ENCODE measurements at regions not wholly inside any gene's neighbourhood (a gene's known extent, or its start where the extent isn't known, plus 50 kb on each side); places are given as distances from the start of the nearest gene placed in this dataset.

DNA sequence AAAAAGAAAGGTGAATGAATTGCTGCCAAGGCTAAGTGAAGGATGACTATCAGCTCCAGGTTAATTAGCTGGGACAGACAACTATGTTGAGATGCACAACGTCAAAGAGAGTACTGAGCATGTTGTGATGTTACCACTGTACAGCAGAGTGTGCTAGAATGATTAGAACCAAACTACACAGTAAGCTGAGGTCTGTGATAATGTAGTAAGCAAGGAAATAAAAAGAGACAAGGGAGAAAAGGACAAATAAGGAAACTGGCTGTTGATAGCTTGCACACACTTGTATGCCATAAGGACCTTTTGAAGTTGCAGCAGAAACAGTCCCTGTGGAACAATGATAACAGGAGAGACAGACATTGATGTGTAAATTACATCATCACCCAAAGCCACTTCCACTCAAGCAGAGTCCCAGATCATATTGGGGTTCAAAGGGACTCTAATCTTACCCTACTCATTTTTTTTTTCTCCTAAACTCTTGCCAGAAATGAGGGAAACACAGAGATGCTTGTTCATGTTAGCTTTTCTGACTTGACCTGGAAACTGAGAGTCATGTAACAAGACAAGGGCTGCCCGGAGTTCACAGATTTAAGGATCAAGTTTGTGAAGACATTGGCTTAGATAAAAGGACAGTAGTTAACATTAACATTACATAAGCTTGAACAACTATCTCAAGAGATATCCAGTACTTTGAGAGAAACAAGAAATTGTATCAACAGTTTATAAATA is 189.9 kb downstream of the CENPW start:
- Histone ChIP-seq H3K9me3 (ENCODE audit: control insufficient read depth, low read length) (no peaks in the 10 kb centered on the region), H3K4me3 (ENCODE audit: low read length) (no peak overlapping the region), H3K27ac (ENCODE audit: low read length) (no peak overlapping the region), H3K27me3 (ENCODE audit: control insufficient read depth, insufficient read depth) (no peaks in the 10 kb centered on the region), H3K4me1 (ENCODE audit: control insufficient read depth, insufficient read depth, low read length) (no peaks in the 10 kb centered on the region)
- ATAC-seq (peak; percentile 42 to 66), DNase-seq (no peak)
- 41% methylated on average over 2 of the region's 2 CpGs for WGBS
- intact Hi-C loops (cut with DNase I), result no loop called here

DNA sequence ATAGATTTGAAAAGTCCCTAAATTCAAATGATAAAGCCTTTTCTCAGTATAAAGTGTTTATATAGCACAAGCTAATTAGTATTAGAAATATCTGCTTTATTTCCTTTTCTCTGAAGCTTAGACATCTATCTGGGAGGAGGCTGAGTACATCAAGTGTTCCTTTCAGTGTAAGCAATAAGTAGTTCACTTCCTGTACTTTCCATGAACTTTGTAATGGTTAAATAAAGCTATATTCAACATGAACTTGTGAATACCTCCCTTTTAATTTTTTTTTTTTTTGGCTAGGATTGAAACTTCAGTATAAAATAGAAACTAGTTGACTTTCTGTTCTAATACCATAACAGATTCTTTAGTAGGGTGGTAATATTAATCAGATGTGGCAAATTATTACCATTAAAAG is 190.9 kb downstream of the CENPW start:
- intact Hi-C loops (cut with DNase I), result no loop called here
- Histone ChIP-seq H3K27me3 (ENCODE audit: control insufficient read depth, insufficient read depth) (no peaks in the 10 kb centered on the region), H3K4me3 (ENCODE audit: low read length) (no peak overlapping the region), H3K27ac (ENCODE audit: low read length) (no peak overlapping the region), H3K4me1 (ENCODE audit: control insufficient read depth, insufficient read depth, low read length) (no peaks in the 10 kb centered on the region), H3K9me3 (ENCODE audit: control insufficient read depth, low read length) (no peaks in the 10 kb centered on the region)
- DNase-seq, result no peak
- no peak for ATAC-seq

- H3K27me3 ChIP-seq (ENCODE audit: control insufficient read depth, insufficient read depth), result no peaks in the 10 kb centered on the region
- no peak overlapping the region for H3K27ac ChIP-seq (ENCODE audit: low read length)
- H3K4me1 ChIP-seq (ENCODE audit: control insufficient read depth, insufficient read depth, low read length), result no peaks in the 10 kb centered on the region
- intact Hi-C loops (cut with DNase I), result no loop called here
- H3K9me3 ChIP-seq (ENCODE audit: control insufficient read depth, low read length), result no peaks in the 10 kb centered on the region
- DNase-seq (no peak), ATAC-seq (no peak)
- no peak overlapping the region for H3K4me3 ChIP-seq (ENCODE audit: low read length)
Measured at GRCh38 chr6:126531286-126531685, 191.4 kb downstream of the CENPW start.

- no peaks in the 10 kb centered on the region for H3K4me1 ChIP-seq (ENCODE audit: control insufficient read depth, insufficient read depth, low read length)
- intact Hi-C loops (cut with DNase I), result no loop called here
- no peak for ATAC-seq
Measured at GRCh38 chr6:126531840-126532239, 191.9 kb downstream of the CENPW start.

DNA sequence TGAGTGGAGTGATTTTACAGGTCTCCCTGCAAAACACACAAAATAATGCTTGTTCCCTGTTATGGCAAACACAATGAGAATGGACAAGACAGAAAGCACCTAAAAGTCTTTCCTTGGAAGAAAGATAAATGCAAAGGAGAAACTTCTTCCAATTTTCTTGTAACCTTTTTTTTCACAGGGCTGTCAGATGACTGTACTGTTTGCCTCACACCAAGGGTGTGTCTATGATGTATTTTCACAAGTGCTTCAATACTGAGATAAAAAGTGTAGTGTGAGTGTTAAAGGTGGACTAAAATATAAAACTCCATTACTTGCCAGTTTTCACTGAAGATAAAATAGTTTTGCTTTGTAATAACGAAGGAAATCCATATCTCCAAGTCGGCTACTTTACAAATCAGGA is 194.5 kb downstream of the CENPW start:
- Histone ChIP-seq H3K27me3 (ENCODE audit: control insufficient read depth, insufficient read depth) (no peaks in the 10 kb centered on the region), H3K4me1 (ENCODE audit: control insufficient read depth, insufficient read depth, low read length) (no peaks in the 10 kb centered on the region), H3K27ac (ENCODE audit: low read length) (no peak overlapping the region), H3K9me3 (ENCODE audit: control insufficient read depth, low read length) (no peaks in the 10 kb centered on the region), H3K4me3 (ENCODE audit: low read length) (no peak overlapping the region)
- no peak for DNase-seq
- 22% methylated on average over 2 of the region's 2 CpGs for WGBS
- no peak for ATAC-seq
- intact Hi-C loops (cut with DNase I), result no loop called here

More at GRCh38 chr6:126531840-126532239, 191.9 kb downstream of the CENPW start:
- no peak overlapping the region for H3K4me3 ChIP-seq (ENCODE audit: low read length)
- 76% methylated on average over 1 of the region's 1 CpG for WGBS
- no peaks in the 10 kb centered on the region for H3K27me3 ChIP-seq (ENCODE audit: control insufficient read depth, insufficient read depth)
- H3K9me3 ChIP-seq (ENCODE audit: control insufficient read depth, low read length), result no peaks in the 10 kb centered on the region
- H3K27ac ChIP-seq (ENCODE audit: low read length), result no peak overlapping the region
- DNase-seq, result no peak

DNA sequence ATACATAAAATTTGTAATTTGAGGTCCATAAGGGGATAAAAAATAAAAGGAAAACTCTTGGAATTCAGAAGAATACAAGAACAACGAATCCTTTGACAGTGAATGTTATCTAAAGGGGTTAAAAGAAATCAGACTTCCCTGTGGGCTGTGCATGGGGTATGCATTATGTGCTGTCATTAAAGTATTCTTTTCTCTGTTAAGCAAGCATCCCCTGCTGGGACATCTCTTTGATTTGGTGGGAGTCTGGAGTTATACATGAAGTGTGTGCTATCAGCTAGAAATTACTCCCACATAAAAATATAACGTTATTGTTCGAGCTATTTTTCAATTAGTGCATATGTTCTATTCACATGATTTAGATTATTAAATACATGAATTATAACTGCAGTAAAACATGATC is 195.2 kb downstream of the CENPW start:
- DNase-seq (no peak), ATAC-seq (no peak)
- 64% methylated on average over 3 of the region's 3 CpGs for WGBS
- Histone ChIP-seq H3K27ac (ENCODE audit: low read length) (no peak overlapping the region), H3K27me3 (ENCODE audit: control insufficient read depth, insufficient read depth) (no peaks in the 10 kb centered on the region), H3K9me3 (ENCODE audit: control insufficient read depth, low read length) (no peaks in the 10 kb centered on the region), H3K4me3 (ENCODE audit: low read length) (no peak overlapping the region), H3K4me1 (ENCODE audit: control insufficient read depth, insufficient read depth, low read length) (no peaks in the 10 kb centered on the region)
- intact Hi-C loops (cut with DNase I), result no loop called here

DNA sequence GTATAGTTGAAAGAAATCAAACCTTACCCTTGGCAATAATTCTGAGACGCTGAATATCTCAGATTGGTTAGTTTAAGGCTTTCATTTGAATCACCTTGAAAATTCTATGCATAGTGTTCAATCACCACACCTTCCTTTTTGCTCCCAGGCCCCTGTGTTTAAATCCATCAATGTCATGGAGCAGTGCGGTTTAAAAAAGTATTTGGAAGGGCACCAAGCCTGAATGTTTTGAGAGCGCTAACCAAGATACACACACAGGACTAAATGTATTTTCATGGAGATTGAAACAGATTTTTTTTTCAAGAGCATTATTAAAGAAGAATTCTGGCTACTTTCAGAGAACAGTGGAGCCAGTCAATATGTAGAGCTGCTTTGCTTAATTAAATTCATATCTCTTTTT is 195.7 kb downstream of the CENPW start:
- intact Hi-C loops (cut with DNase I), result no loop called here
- WGBS, result 60% methylated on average over 3 of the region's 3 CpGs

DNA sequence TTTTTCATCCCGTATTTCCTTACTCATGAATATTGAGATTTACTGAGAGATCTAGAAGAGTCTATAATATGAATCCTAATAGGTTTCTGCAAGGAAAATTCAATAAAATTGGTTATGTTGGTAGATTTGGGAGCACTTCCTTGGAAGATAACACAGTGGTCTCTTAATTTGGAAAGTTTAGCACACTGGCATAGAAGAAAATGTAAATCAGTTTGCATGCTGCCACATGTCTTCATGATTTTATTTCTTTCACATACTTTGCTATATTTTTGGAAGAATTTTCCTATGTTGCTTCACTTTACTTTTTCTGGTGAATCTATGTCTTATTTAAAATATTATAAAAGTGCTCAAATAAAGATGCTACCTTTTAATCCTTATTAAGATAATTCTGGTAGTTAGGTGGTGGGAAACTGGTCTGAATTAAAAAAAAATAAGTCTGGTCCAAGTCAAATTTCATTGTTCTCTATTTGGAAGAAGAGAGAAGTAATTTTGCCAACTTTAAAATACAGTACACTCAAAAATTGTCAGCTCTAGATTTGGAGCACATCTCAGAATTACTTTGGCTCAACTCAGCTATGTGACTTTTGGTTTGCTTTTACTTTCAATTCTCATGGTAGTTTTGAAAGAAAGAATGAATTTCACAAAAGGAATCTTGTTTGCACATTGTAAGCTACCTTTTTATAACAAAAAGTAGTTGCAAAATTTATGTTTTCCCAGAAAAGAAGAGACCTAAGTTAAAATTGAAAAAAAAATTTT is 197.3 kb downstream of the CENPW start:
- H3K27me3 ChIP-seq (ENCODE audit: control insufficient read depth, insufficient read depth), result no peaks in the 10 kb centered on the region
- DNase-seq (no peak), ATAC-seq (no peak)
- no peak overlapping the region for H3K27ac ChIP-seq (ENCODE audit: low read length)
- no peaks in the 10 kb centered on the region for H3K4me1 ChIP-seq (ENCODE audit: control insufficient read depth, insufficient read depth, low read length)
- intact Hi-C loops (cut with DNase I), result no loop called here
- WGBS, result 80% methylated on average over 1 of the region's 1 CpG
- no peaks in the 10 kb centered on the region for H3K9me3 ChIP-seq (ENCODE audit: control insufficient read depth, low read length)
- H3K4me3 ChIP-seq (ENCODE audit: low read length), result no peak overlapping the region

More for the DNA sequence above, 195.7 kb downstream of the CENPW start:
- no peak for ATAC-seq
- no peak for DNase-seq
- H3K4me1 ChIP-seq (ENCODE audit: control insufficient read depth, insufficient read depth, low read length), result no peaks in the 10 kb centered on the region
- H3K9me3 ChIP-seq (ENCODE audit: control insufficient read depth, low read length), result no peaks in the 10 kb centered on the region
- no peak overlapping the region for H3K27ac ChIP-seq (ENCODE audit: low read length)
- H3K27me3 ChIP-seq (ENCODE audit: control insufficient read depth, insufficient read depth), result no peaks in the 10 kb centered on the region
- H3K4me3 ChIP-seq (ENCODE audit: low read length), result no peak overlapping the region

GRCh38 chr6:126539022-126539421 is 199.1 kb downstream of the CENPW start:
- ATAC-seq (no peak), DNase-seq (no peak)
- Histone ChIP-seq H3K4me1 (ENCODE audit: control insufficient read depth, insufficient read depth, low read length) (no peaks in the 10 kb centered on the region), H3K27ac (ENCODE audit: low read length) (no peak overlapping the region), H3K4me3 (ENCODE audit: low read length) (no peak overlapping the region), H3K27me3 (ENCODE audit: control insufficient read depth, insufficient read depth) (no peaks in the 10 kb centered on the region), H3K9me3 (ENCODE audit: control insufficient read depth, low read length) (no peaks in the 10 kb centered on the region)
- intact Hi-C loops (cut with DNase I), result no loop called here

- Histone ChIP-seq H3K27ac (ENCODE audit: low read length) (no peak overlapping the region), H3K4me3 (ENCODE audit: low read length) (no peak overlapping the region), H3K27me3 (ENCODE audit: control insufficient read depth, insufficient read depth) (no peaks in the 10 kb centered on the region), H3K9me3 (ENCODE audit: control insufficient read depth, low read length) (no peaks in the 10 kb centered on the region), H3K4me1 (ENCODE audit: control insufficient read depth, insufficient read depth, low read length) (no peaks in the 10 kb centered on the region)
- ATAC-seq, result no peak
- no peak for DNase-seq
- intact Hi-C loops (cut with DNase I), result no loop called here
Measured at GRCh38 chr6:126540161-126540560, 200.2 kb downstream of the CENPW start.

DNA sequence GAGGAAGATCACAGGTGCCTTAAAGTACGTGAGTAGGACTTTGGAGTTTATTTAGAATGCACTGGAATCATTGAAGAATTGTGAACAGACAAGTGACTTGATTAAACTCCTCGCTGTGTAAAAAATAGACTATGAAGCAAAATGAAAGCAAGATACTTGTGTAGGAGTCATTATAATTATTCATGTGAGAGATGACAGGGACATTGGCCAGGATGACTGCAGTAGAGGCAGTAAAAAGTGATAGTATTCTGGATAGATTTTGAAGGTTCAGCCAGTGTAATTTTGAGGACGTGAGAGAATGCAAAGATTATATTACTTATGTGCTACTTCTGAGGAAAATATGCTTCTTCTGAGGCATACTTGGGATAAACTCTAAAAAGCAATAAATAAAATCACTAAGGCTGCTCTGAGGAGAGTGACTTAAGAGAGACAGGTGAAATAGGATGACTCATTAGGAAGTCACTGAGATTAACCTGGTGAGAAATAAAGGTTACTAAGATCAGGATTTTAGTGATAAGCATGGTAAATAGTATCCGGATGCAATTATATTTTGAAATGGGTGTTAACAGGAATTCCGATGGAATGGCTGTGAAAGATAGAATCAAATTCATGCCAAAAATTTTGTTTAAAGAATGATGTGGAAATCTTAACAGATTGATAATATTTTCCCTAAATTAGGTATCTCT is 202.0 kb downstream of the CENPW start:
- DNase-seq (no peak), ATAC-seq (no peak)
- Histone ChIP-seq H3K4me1 (ENCODE audit: control insufficient read depth, insufficient read depth, low read length) (no peaks in the 10 kb centered on the region), H3K9me3 (ENCODE audit: control insufficient read depth, low read length) (no peaks in the 10 kb centered on the region), H3K27ac (ENCODE audit: low read length) (no peak overlapping the region), H3K27me3 (ENCODE audit: control insufficient read depth, insufficient read depth) (no peaks in the 10 kb centered on the region), H3K4me3 (ENCODE audit: low read length) (no peak overlapping the region)
- intact Hi-C loops (cut with DNase I), result no loop called here
- WGBS, result 49% methylated on average over 5 of the region's 5 CpGs

Data from right cardiac atrium (tissue), 5 donors.